ENCODE measurements at regions not wholly inside any gene's neighbourhood (a gene's known extent, or its start where the extent isn't known, plus 50 kb on each side); places are given as distances from the start of the nearest gene placed in this dataset.

GRCh38 chr4:138062929-138063328 is 179.2 kb downstream of the SLC7A11 start:
- H3K4me3 ChIP-seq (replicated peaks; ENCODE audit: low read depth, low read length) = no peak overlapping the region
- peak; percentile 16 for TF ChIP-seq CTCF (IDR thresholded peaks at IDR 0.05; ENCODE audit: low read depth, low read length, missing control alignments)
- no peak for DNase-seq (ENCODE audit: extremely low read depth, low read depth)

GRCh38 chr4:138056541-138056940 is 185.6 kb downstream of the SLC7A11 start:
- no peak overlapping the region for H3K4me3 ChIP-seq (replicated peaks; ENCODE audit: low read depth, low read length)
- DNase-seq (ENCODE audit: extremely low read depth, low read depth) = no peak
- TF ChIP-seq CTCF (IDR thresholded peaks at IDR 0.05; ENCODE audit: low read depth, low read length, missing control alignments) = no peak

GRCh38 chr4:138055890-138056289 is 186.3 kb downstream of the SLC7A11 start:
- no peak for DNase-seq (ENCODE audit: extremely low read depth, low read depth)
- H3K4me3 ChIP-seq (replicated peaks; ENCODE audit: low read depth, low read length) = no peak overlapping the region

GRCh38 chr4:138053641-138054301 is 188.4 kb downstream of the SLC7A11 start:
- peak; percentile 73 for DNase-seq (ENCODE audit: extremely low read depth, low read depth)
- no peak overlapping the region for H3K4me3 ChIP-seq (replicated peaks; ENCODE audit: low read depth, low read length)
- no peak for TF ChIP-seq CTCF (IDR thresholded peaks at IDR 0.05; ENCODE audit: low read depth, low read length, missing control alignments)

More at GRCh38 chr4:138055890-138056289, 186.3 kb downstream of the SLC7A11 start:
- TF ChIP-seq CTCF (IDR thresholded peaks at IDR 0.05; ENCODE audit: low read depth, low read length, missing control alignments) = no peak

- TF ChIP-seq CTCF (IDR thresholded peaks at IDR 0.05; ENCODE audit: low read depth, low read length, missing control alignments) = no peak
- H3K4me3 ChIP-seq (replicated peaks; ENCODE audit: low read depth, low read length) = no peak overlapping the region
- DNase-seq (ENCODE audit: extremely low read depth, low read depth) = no peak
Observed at GRCh38 chr4:138052806-138053632, 189.1 kb downstream of the SLC7A11 start.

GRCh38 chr4:138051157-138051556 is 191.0 kb downstream of the SLC7A11 start:
- no peak for TF ChIP-seq CTCF (IDR thresholded peaks at IDR 0.05; ENCODE audit: low read depth, low read length, missing control alignments)
- no peak for DNase-seq (ENCODE audit: extremely low read depth, low read depth)
- H3K4me3 ChIP-seq (replicated peaks; ENCODE audit: low read depth, low read length) = no peak overlapping the region
